ENCODE measurements at regions not wholly inside any gene's neighbourhood (a gene's known extent, or its start where the extent isn't known, plus 50 kb on each side); places are given as distances from the start of the nearest gene placed in this dataset.

DNA sequence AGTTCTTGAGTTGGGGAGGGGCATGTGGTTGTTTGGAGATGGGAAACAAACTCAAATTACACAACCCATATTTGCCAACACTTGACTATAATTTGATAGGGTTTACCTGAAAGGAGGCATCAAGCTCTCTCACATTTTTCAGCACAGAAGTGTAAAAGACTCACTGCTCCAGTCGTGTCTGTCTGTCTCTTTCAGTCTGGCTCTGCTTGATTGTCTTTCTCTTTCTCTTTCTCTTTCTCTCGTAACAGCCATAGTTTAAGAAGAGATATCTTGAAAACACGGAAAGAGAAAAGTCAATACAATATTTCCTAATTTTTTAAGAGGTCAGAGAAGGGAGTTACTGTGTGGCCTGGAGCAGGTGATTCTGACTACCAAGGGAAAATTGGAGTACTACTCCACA is 413.6 kb upstream of the CXorf51A start:
- no peak for TF ChIP-seq POLR2A (IDR thresholded peaks at IDR 0.05)
- TF ChIP-seq, protein P1, sequence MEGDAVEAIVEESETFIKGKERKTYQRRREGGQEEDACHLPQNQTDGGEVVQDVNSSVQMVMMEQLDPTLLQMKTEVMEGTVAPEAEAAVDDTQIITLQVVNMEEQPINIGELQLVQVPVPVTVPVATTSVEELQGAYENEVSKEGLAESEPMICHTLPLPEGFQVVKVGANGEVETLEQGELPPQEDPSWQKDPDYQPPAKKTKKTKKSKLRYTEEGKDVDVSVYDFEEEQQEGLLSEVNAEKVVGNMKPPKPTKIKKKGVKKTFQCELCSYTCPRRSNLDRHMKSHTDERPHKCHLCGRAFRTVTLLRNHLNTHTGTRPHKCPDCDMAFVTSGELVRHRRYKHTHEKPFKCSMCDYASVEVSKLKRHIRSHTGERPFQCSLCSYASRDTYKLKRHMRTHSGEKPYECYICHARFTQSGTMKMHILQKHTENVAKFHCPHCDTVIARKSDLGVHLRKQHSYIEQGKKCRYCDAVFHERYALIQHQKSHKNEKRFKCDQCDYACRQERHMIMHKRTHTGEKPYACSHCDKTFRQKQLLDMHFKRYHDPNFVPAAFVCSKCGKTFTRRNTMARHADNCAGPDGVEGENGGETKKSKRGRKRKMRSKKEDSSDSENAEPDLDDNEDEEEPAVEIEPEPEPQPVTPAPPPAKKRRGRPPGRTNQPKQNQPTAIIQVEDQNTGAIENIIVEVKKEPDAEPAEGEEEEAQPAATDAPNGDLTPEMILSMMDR (IDR thresholded peaks at IDR 0.05) = no peak

Data from testis (tissue), 2 donors.